PC-9 (cell line): ENCODE measurements at regions not wholly inside any gene's neighbourhood (a gene's known extent, or its start where the extent isn't known, plus 50 kb on each side); places are given as distances from the start of the nearest gene placed in this dataset.
A peak's percentile ranks its signal among the peaks of the same experiment; 100 is the strongest.

Source experiments
- BruUV-seq: library from RNA; stranded (reverse); fragments of 400-500 nt; replicated peaks from 2 replicates; lab custom pipeline; 2021; lab: Mats Ljungman, UMichigan
- CTCF ChIA-PET: fragments of 300-600 bp; sonication (Branson Sonifier 250); formaldehyde crosslinking; loops from one replicate; lab custom pipeline; 2022; ENCODE audit warnings: antibody characterized with exemption; lab: Charles Lee
- POLR2A ChIA-PET: fragments of 300-600 bp; sonication (Branson Sonifier 250); formaldehyde crosslinking; loops from one replicate; lab custom pipeline; 2022; ENCODE audit warnings: antibody characterized with exemption; ENCODE audit not compliant: unreplicated experiment; lab: Charles Lee
- DNase-seq, 2 experiments: peaks; one replicate each; pipeline versions ENCODE4 v3.0.0 to v3.0.0-alpha.2; 2015 to 2022; ENCODE audit warnings: mixed read lengths in 1 of 2
- H2AFZ ChIP-seq: fragments of 200-600 bp; sonication (generic); 2 replicates; pipeline ENCODE4 v1.8.1; 2017; ENCODE audit warnings: antibody characterized with exemption
- H3F3A ChIP-seq: fragments of 200-600 bp; sonication (generic); 2 replicates; pipeline ENCODE4 v1.8.1; 2017; ENCODE audit warnings: antibody characterized with exemption, mild to moderate bottlenecking, low read depth; ENCODE audit not compliant: insufficient read depth
- H3K27ac ChIP-seq: fragments of 200-600 bp; sonication (generic); 2 replicates; pipeline ENCODE4 v1.6.1; 2016; ENCODE audit warnings: mixed run types
- H3K27me3 ChIP-seq: fragments of 200-600 bp; sonication (generic); 2 replicates; pipeline ENCODE4 v1.6.1; 2016; ENCODE audit warnings: low read depth, mixed run types; ENCODE audit not compliant: insufficient read depth
- H3K36me3 ChIP-seq: fragments of 200-600 bp; sonication (generic); 2 replicates; pipeline ENCODE4 v1.6.1; 2016; ENCODE audit warnings: low read depth, mixed run types
- H3K4me1 ChIP-seq: fragments of 200-600 bp; sonication (generic); replicated peaks from 2 replicates; pipeline ENCODE4 v1.6.1; 2016; ENCODE audit warnings: mixed run types; ENCODE audit not compliant: insufficient read depth
- H3K4me2 ChIP-seq: fragments of 200-600 bp; sonication (generic); 2 replicates; pipeline ENCODE4 v1.6.1; 2017; ENCODE audit warnings: mixed run types
- H3K4me3 ChIP-seq: fragments of 200-600 bp; sonication (generic); 2 replicates; pipeline ENCODE4 v1.6.1; 2016; ENCODE audit warnings: mixed run types
- H3K79me2 ChIP-seq: fragments of 200-600 bp; sonication (generic); 2 replicates; pipeline ENCODE4 v1.6.1; 2017; ENCODE audit warnings: low read depth, mixed run types
- H3K9me2 ChIP-seq: fragments of 200-600 bp; sonication (generic); 2 replicates; pipeline ENCODE4 v1.8.1; 2017; ENCODE audit warnings: mild to moderate bottlenecking; ENCODE audit not compliant: insufficient read depth
- H3K9me3 ChIP-seq: fragments of 200-600 bp; sonication (generic); 2 replicates; pipeline ENCODE4 v1.8.1; 2016; ENCODE audit warnings: low read depth; ENCODE audit not compliant: insufficient read depth
- H4K20me1 ChIP-seq: fragments of 200-600 bp; sonication (generic); 2 replicates; pipeline ENCODE4 v1.8.1; 2017; ENCODE audit not compliant: insufficient read depth
- CTCF ChIP-seq: fragments of 200-600 bp; sonication (generic); conservative IDR thresholded peaks from 2 replicates; pipeline ENCODE4 v1.6.1; 2017; ENCODE audit warnings: mixed run types, antibody characterized with exemption, mild to moderate bottlenecking, moderate library complexity
- EZH2 ChIP-seq: fragments of 200-600 bp; sonication (generic); IDR thresholded peaks from 2 replicates; pipeline ENCODE4 v1.8.0; 2017; ENCODE audit warnings: antibody characterized with exemption, low read depth
- intact Hi-C: fragments of 100-400 bp; cut with micrococcal nuclease; formaldehyde crosslinking; loops from one replicate; pipeline ENCODE4 v1.10.0; 2022; ENCODE audit not compliant: unreplicated experiment

DNA sequence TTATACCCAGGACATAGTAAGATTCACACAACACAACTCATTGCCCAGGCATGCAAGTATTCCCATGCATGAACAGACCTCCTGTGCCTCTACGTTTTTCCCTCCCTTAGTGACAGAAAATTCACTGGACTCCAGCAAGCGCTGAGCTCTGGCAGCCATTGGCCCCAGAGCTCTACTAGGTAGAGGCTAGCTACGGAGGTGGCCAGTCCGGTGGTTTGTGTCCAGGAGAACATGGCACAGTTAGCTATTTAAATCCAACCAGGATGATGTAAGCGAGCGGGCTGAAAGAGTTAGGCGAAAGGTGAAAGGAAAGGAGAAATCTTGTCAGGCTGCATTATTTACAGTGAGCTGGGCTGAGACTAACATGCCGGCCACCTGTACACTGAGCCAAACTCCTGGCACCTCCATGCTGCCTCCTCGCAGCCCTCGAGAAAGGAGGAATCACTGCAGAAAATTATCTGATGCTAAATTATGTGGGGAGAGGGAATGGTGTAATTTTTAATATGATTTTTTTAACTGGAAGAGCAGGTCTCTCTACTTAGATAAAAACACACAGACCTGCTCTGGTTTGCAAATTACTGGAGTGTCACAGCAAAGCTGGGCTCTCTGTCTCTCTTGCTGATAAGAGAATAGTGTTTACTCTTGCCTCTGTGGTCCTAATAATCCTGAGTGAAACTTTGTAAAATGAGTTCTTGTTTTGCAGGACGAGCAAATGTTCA lies 50.1 kb upstream of the ARMC2 start:
- peaks cover 33% of the 10 kb centered on the region for H3K4me1 ChIP-seq
- intact Hi-C loops: no loop called here
- H3K36me3 ChIP-seq: no peaks in the 10 kb centered on the region
- H3K79me2 ChIP-seq: no peaks in the 10 kb centered on the region
- H3K9me3 ChIP-seq: no peaks in the 10 kb centered on the region
- peak overlapping the region; percentile 68 for H3K27ac ChIP-seq
- BruUV-seq: no TSS peak
- POLR2A ChIA-PET: interaction anchor here (0.6 to 0.7 kb wide), 2 partner anchors 9 to 1340 kb away, joined by 7 to 8 read pairs; no protein-coding TSS in a partner anchor
- TF ChIP-seq CTCF: no peak
- no peak for TF ChIP-seq EZH2
- H3K4me2 ChIP-seq: peak overlapping the region; percentile 71
- DNase-seq: peak; percentile 35 to 74
- H3F3A ChIP-seq: peaks cover 18% of the 10 kb centered on the region
- no peaks in the 10 kb centered on the region for H4K20me1 ChIP-seq
- CTCF ChIA-PET: interaction anchor here (0.6 kb wide), 1 partner anchor 273 kb away, joined by 8 read pairs; no protein-coding TSS in a partner anchor
- H2AFZ ChIP-seq: peak overlapping the region; percentile 74
- no peaks in the 10 kb centered on the region for H3K9me2 ChIP-seq
- peak overlapping the region; percentile 39 for H3K4me3 ChIP-seq
- no peaks in the 10 kb centered on the region for H3K27me3 ChIP-seq
